Natural killer cell treated with Interleukin-12 subunit alpha and Interleukin-12 subunit beta and Interleukin-15 and Interleukin-18, amount 100 ng/mL, for 72 hours (primary cell): ENCODE measurements at regions not wholly inside any gene's neighbourhood (a gene's known extent, or its start where the extent isn't known, plus 50 kb on each side); places are given as distances from the start of the nearest gene placed in this dataset.
A peak's percentile ranks its signal among the peaks of the same experiment; 100 is the strongest.
"Not testable (repeated sequence)": the region's sequence is repeated elsewhere in the genome, so short reads cannot be mapped to it uniquely, and the experiment has no call there.

ENCODE experiments used
- ATAC-seq, 2 donors: fragments of 150-1000 bp; cut with Tn5 transposase in 1 of 2; sonication (Bioruptor Pico), chemical (Tn5 transposase) in 1 of 2; 2 replicates each; pipeline ENCODE4 v1.10.0; 2021
- DNase-seq: peaks from one replicate; pipeline ENCODE4 v3.0.0; 2022; ENCODE audit warnings: low spot score
- H3K27ac Mint-ChIP-seq, 2 donors: 1 replicate in 1 of 2; 2 replicates in 1 of 2; pipeline ENCODE4 v1.8.0; 2022; ENCODE audit warnings: mixed read lengths in 2 of 2, mild to moderate bottlenecking in 1 of 2, moderate library complexity in 1 of 2
- H3K27me3 Mint-ChIP-seq, 2 donors: 1 replicate in 1 of 2; 2 replicates in 1 of 2; pipeline ENCODE4 v1.8.0; 2022; ENCODE audit warnings: mixed read lengths in 2 of 2
- H3K36me3 Mint-ChIP-seq: one replicate; pipeline ENCODE4 v1.8.0; 2022; ENCODE audit warnings: mixed read lengths
- H3K4me1 Mint-ChIP-seq, 2 donors: 1 replicate in 1 of 2; 2 replicates in 1 of 2; pipeline ENCODE4 v1.8.0; 2022; ENCODE audit warnings: low read depth in 2 of 2, mixed read lengths in 2 of 2, mild to moderate bottlenecking in 1 of 2
- H3K4me3 Mint-ChIP-seq: one replicate; pipeline ENCODE4 v1.8.0; 2022; ENCODE audit warnings: mixed read lengths
- H3K9me3 Mint-ChIP-seq: 2 replicates; pipeline ENCODE4 v1.8.0; 2022; ENCODE audit warnings: mixed read lengths

DNA sequence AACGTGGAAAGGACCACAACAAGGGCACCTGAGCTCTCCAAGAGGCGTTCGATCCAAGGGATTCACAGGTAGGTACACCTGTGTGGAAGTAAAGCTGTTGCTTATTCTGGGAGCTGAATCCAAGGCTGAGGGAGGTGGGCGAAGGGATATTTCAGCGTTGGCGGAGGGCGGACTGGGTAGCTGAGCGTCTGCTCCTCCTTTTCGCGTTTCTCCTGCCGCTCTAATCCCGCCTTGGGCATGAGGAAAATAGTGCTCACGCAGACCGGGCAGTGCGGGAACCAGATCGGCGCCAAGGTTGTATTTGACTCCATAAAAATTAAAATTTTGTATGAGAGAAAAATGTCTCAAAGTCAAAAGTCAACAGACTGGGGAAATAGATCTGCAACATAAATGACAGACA, 3966.2 kb upstream of the OR11H1 start:
- not testable (repeated sequence) for H3K27ac Mint-ChIP-seq, H3K4me3 Mint-ChIP-seq, DNase-seq, H3K27me3 Mint-ChIP-seq, ATAC-seq, H3K9me3 Mint-ChIP-seq, H3K4me1 Mint-ChIP-seq
- H3K36me3 Mint-ChIP-seq, result peaks cover 16% of the 10 kb centered on the region

DNA sequence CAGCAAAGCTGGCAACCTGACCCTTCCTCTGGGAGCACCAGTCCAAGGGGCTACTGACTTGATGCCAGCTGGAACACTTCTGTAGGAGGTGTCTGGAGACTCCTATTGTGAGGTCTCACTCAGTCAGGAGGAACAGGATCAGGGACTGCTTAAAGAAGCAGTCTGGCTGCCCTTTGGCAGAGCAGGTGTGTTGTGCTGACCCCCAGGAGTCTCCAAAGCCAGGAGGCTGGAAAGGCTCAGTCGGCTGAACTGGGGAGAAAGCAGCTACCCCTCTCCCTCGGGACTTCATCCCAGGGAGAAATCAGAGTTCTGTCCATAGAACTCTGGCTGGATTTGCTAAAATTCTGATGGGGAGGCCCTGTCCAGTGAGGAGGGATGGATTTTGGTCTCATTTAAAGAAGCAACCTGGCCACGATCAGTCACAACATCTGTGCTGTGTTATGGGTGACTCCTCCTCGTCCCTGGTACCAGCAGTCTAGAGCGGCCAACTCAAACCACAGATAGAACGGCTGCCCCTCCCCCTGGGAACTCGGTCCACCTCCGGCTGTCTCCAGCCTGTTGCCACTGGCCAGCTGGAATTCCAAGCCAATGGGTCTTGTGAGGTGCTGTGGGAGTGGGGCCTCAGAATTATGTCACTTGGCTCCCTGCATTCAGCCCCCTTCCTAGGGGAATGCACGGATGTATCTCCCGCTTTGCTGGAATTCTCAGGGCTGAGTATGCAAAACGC, 3959.0 kb upstream of the OR11H1 start:
- not testable (repeated sequence) for ATAC-seq, H3K4me3 Mint-ChIP-seq, DNase-seq, H3K27me3 Mint-ChIP-seq, H3K4me1 Mint-ChIP-seq, H3K27ac Mint-ChIP-seq
- Mint-ChIP-seq H3K36me3 (peaks cover 37% of the 10 kb centered on the region), H3K9me3 (peaks cover 27% of the 10 kb centered on the region)

DNA sequence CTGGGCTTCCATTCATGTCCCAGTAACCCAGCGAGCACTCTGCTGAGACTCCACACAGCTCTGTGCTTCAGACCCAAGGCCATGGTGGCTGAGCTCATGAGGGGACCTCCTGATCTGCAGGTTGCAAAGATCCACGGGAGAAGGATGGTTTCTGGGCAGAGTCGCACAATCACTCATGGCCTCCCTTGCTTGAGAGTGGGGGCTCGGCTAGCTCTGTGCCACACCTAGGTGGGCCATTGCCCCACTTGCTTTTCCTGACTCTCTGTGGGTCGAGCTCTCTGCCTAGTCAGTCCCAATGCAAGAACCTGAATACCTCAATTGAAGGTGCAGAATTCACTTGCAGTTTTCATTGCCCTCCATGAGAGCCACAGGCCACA, 3958.4 kb upstream of the OR11H1 start:
- not testable (repeated sequence) for H3K4me3 Mint-ChIP-seq, H3K27ac Mint-ChIP-seq, ATAC-seq, DNase-seq, H3K27me3 Mint-ChIP-seq, H3K4me1 Mint-ChIP-seq
- Mint-ChIP-seq H3K9me3 (peaks cover 30% of the 10 kb centered on the region), H3K36me3 (peaks cover 40% of the 10 kb centered on the region)

DNA sequence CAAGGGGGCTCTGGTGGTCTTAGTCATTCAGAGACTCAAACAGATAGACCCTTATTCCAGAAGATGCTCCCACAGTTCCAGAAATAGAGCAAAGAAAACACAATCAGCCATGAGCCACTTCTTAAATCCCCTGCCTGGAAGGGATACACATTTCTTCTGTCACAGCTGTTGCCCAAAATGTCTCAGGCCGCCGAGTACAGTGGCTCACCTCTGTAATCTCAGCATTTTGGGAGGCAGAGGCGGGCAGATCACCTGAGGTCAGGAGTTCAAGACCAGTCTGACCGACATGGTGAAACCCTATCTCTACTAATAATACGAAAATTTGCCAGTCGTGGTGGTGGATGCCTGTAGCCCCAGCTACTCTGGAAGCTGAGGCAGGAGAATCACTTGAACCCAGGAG, 3954.8 kb upstream of the OR11H1 start:
- H3K4me3 Mint-ChIP-seq, H3K27me3 Mint-ChIP-seq, ATAC-seq, H3K27ac Mint-ChIP-seq, H3K4me1 Mint-ChIP-seq, DNase-seq: not testable (repeated sequence)
- Mint-ChIP-seq H3K9me3 (peaks cover 24% of the 10 kb centered on the region), H3K36me3 (peaks cover 43% of the 10 kb centered on the region)

DNA sequence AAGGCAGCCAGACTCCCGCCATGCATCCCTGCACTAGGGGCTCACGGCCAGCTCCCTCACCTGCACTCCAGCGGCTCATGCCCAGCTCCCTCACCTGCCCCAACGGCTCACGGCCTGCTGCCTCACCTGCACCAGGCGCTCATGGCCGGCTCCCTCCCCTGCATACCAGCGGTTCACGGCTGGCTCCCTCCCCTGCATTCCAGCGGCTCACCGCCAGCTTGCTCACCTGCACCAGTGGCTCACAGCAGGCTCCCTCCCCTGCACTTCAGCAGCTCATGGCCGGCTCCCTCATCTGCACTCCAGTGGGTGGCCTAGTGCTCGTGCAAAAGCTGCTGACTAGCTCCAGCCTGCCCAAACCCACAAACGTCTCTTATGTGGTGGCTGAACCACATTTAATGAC, 3953.8 kb upstream of the OR11H1 start:
- not testable (repeated sequence) for DNase-seq, H3K4me3 Mint-ChIP-seq, H3K27me3 Mint-ChIP-seq, H3K4me1 Mint-ChIP-seq, H3K27ac Mint-ChIP-seq
- Mint-ChIP-seq H3K9me3 (peaks cover 22% of the 10 kb centered on the region), H3K36me3 (peaks cover 40% of the 10 kb centered on the region)
- peak; percentile 32 to 43 for ATAC-seq

DNA sequence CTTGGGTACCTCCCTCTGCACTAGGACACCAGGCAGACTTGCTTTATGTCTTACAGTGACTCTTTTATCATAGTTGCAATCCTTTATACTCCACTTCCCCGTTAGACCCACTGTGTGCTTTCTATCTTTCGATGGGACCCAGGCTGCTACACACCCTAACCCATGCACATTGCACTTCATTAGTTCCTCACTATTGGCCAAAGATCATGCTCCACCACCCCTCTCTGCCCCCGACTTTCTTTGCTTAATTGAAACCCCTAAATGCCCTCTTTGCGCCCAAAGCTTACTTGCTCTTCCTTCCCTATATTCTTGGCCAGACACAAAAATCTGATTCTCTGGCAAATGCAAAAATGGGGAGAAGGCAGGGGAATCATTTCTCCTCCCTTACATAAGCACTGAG, 3953.3 kb upstream of the OR11H1 start:
- H3K4me1 Mint-ChIP-seq, DNase-seq, H3K4me3 Mint-ChIP-seq, H3K27ac Mint-ChIP-seq, H3K27me3 Mint-ChIP-seq, ATAC-seq: not testable (repeated sequence)
- H3K9me3 Mint-ChIP-seq, result peaks cover 27% of the 10 kb centered on the region
- peaks cover 44% of the 10 kb centered on the region for H3K36me3 Mint-ChIP-seq

DNA sequence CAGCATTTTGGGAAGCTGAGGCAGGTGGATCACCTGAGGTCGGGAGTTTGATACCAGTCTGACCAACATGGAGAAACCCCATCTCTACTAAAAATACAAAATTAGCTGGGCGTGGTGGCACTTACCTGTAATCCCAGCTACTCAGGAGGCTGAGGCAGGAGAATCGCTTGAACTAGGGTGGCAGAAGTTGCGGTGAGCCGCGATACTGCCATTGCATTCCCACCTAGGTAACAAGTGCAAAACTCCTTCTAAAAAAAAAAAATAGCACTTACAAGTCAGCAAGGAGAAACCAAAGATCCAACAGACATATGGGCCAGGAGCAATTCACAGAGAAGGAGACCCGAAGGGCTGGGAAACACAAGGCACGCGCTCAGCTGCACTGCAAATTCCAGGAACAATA, 3951.3 kb upstream of the OR11H1 start:
- peaks cover 41% of the 10 kb centered on the region for H3K36me3 Mint-ChIP-seq
- not testable (repeated sequence) for H3K27ac Mint-ChIP-seq, ATAC-seq, H3K4me1 Mint-ChIP-seq, DNase-seq, H3K4me3 Mint-ChIP-seq, H3K27me3 Mint-ChIP-seq
- H3K9me3 Mint-ChIP-seq, result peaks cover 33% of the 10 kb centered on the region

DNA sequence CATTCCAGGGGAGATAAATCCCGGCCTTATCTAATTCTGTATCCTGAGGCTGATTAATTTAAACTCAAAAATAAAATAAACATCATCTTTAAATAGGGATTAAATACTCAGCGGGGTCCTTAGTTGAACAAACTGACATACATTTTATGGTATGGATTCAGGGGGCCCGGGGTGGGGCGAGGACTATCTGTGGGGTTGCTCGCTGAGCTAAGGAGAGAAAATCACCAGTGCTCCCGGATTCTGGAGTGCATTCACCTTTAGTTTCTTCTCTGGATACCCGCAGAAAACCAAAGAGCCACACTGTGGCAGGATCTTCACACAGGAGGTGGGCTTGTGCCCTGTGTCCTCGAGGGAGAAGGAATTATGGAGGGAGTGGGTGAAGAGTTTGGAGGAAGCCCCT, 3949.9 kb upstream of the OR11H1 start:
- peaks cover 40% of the 10 kb centered on the region for H3K36me3 Mint-ChIP-seq
- not testable (repeated sequence) for H3K27me3 Mint-ChIP-seq, H3K4me1 Mint-ChIP-seq, DNase-seq, H3K27ac Mint-ChIP-seq, ATAC-seq, H3K4me3 Mint-ChIP-seq
- peaks cover 37% of the 10 kb centered on the region for H3K9me3 Mint-ChIP-seq

DNA sequence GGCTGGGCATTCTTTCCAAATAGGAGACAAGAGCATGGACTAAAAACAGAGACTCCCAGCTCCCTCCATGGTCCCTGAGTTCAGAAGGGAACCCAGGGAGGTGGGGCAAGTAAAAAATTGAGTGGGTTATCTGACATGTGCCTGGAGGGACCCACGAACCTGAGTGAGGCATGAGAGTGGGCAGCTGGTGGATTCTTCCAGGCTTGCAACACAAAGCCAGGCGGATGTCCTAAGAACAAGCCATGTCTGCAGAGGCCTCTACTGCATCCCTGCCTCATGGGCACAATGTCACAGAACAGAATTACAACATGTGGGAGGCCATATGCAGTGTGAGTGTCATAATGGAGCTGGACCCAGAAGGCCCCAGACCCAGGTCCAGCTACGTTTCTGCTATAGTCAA, 3949.4 kb upstream of the OR11H1 start:
- not testable (repeated sequence) for DNase-seq, ATAC-seq, H3K4me1 Mint-ChIP-seq, H3K4me3 Mint-ChIP-seq, H3K27me3 Mint-ChIP-seq, H3K27ac Mint-ChIP-seq
- H3K36me3 Mint-ChIP-seq, result peaks cover 44% of the 10 kb centered on the region
- peaks cover 41% of the 10 kb centered on the region for H3K9me3 Mint-ChIP-seq

DNA sequence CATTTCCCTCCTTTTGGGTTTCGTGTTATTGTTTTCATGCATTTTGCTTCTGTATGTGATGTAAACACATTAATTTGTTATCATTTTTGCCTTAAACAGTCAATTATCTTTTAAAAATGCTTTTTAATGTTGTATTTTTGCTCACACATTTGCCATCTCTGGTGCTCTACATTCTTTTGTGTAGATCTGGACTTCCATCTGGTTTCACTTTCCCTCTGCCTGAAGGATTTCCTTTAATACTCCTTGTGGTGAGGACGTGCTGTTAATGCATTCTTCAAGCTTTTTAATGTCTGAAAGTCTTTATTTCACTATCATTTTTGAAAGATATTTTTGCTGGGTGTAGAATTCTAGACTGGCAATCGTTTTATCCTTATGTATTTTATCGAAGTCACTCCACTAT, 3945.9 kb upstream of the OR11H1 start:
- not testable (repeated sequence) for DNase-seq, H3K4me1 Mint-ChIP-seq, H3K4me3 Mint-ChIP-seq, ATAC-seq, H3K27me3 Mint-ChIP-seq, H3K27ac Mint-ChIP-seq
- Mint-ChIP-seq H3K36me3 (peaks cover 41% of the 10 kb centered on the region), H3K9me3 (peaks cover 40% of the 10 kb centered on the region)

DNA sequence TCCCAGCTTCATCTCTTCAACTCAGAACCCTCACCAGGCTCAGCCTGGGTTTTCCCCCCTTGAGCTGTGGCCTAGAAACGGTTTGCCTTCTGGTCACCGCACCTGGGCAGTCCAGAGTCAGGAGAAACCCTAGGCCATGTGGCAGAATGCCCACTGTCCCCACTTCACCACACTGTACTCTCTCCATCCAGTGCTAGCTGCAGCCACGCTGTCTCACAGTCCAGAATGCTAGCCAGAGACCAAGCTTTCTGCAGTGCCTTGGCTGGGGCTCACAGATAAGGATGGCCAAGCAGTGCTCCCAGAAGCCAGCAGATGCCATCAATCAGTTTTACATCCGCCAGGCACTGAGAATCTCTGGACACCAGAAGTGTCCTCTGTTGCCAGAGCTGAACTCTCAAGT, 3943.8 kb upstream of the OR11H1 start:
- not testable (repeated sequence) for H3K27me3 Mint-ChIP-seq, H3K4me1 Mint-ChIP-seq, H3K27ac Mint-ChIP-seq, DNase-seq, ATAC-seq, H3K4me3 Mint-ChIP-seq
- peaks cover 37% of the 10 kb centered on the region for H3K9me3 Mint-ChIP-seq
- peaks cover 32% of the 10 kb centered on the region for H3K36me3 Mint-ChIP-seq

DNA sequence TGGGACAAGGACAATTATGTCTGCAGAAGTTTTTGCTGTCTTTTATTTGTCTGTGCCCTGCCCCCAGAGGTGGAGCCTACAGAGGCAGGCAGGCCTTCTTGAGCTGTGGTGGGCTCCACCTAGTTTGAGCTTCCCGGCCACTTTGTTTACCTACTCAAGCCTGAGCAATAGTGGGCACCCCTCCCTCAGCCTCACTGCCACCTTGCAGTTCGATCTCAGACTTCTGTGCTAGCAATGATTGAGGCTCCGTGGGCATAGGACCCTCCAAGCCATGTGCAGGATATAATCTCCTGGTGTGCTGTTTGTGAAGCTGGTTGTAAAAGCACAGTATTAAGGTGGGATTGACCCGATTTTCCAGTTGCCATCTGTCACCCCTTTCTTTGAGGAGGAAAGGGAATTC, 3933.4 kb upstream of the OR11H1 start:
- not testable (repeated sequence) for DNase-seq, H3K27me3 Mint-ChIP-seq, ATAC-seq, H3K4me1 Mint-ChIP-seq, H3K4me3 Mint-ChIP-seq, H3K27ac Mint-ChIP-seq
- Mint-ChIP-seq H3K36me3 (peaks cover 47% of the 10 kb centered on the region), H3K9me3 (peaks cover 31% of the 10 kb centered on the region)

DNA sequence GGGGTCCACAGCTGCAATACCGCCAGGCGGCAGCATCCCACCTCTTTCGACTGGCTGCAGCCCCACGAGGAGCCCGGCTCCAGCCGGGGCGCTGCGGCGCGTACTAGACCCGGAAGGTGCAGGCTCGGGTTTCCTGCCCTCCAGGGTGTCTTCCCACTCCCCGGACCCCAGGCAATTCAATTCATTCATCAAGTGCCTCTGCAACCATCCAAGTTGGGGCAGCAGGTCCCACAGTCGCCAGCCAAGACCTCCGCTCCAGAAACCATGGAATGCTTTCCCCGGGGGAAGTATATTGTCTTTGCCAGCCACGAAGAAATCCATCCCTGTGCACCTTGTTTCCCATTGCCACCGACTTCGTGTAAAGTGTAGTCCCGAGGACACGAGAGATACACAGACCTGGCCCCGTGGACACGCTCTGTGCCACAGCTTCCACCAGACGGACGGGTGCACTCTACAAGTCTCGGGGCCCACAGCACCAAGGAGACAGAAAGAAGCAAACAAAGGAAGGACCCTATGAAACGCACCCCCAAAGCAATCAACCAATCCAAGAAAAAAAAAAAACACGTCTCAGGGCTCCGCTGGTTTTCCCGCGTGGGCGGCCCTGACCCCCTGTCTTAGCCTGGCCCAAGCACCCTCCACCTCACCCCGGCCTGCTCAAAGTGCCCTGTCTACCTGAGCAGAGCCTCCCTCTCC, 3930.2 kb upstream of the OR11H1 start:
- DNase-seq, H3K4me1 Mint-ChIP-seq, H3K27ac Mint-ChIP-seq, H3K27me3 Mint-ChIP-seq, H3K4me3 Mint-ChIP-seq, ATAC-seq: not testable (repeated sequence)
- Mint-ChIP-seq H3K36me3 (peaks cover 23% of the 10 kb centered on the region), H3K9me3 (peaks cover 16% of the 10 kb centered on the region)

DNA sequence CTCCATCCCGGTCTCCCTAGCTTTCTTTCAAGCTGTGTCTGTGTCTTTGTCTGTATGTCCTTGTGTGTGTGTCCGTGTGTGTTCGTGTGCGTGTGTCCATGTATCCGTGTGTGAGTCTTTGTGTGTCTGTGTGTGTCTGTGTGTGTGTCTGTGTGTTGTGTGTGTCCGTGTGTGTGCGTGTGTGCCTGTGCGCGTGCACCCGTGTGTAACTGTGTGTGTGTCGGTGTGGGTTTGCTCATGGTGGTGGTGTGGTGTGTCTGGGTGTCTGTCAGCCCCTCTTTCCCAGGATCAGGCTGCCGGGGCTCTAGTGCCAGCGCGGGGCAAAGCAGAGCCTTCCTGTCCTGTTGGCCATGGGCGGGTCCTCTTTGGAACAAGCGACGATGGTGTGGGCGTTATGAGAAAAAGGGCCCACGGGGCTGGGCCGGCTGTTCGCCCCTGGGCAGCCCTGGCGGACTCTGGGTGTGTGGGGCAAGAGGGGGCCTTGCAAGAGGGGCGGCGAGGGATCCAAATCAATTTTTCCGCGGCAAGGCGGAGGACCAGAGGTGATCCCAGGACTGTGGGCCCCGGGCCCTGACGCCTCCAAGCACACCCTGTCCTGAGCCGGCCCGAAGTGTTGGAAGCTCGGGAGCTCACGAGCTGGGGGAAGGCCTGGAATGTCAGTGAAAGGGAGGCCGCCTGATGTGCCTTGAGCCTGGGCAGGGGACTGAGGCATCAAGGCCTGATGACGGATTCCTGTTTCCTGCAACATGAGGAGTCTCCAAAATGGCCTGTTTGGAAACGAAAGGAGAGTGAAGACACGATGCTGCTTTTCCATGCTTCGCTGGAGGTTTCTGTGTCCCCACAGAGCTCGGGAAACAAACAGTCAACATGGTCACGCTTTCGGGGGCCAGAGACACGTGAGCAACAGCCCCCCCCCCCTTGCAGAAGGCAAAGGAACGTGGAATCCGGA, 3929.2 kb upstream of the OR11H1 start:
- H3K27ac Mint-ChIP-seq, result no peak overlapping the region
- no peaks in the 10 kb centered on the region for H3K4me1 Mint-ChIP-seq
- H3K36me3 Mint-ChIP-seq, result peaks cover 17% of the 10 kb centered on the region

More for the DNA sequence above, 3929.2 kb upstream of the OR11H1 start:
- peak; percentile 43 to 44 for ATAC-seq
- Mint-ChIP-seq H3K27me3 (no peaks in the 10 kb centered on the region), H3K4me3 (no peak overlapping the region), H3K9me3 (peaks cover 9% of the 10 kb centered on the region)
- DNase-seq, result no peak
